Activated gamma-delta T cell (primary cell): ENCODE measurements at regions not wholly inside any gene's neighbourhood (a gene's known extent, or its start where the extent isn't known, plus 50 kb on each side); places are given as distances from the start of the nearest gene placed in this dataset.

Experiments used
- DNase-seq: peaks from one replicate; lab custom pipeline; 2025; lab: John Stamatoyannopoulos, UW

GRCh38 chr4:136301749-136302495 lies 1230.4 kb downstream of the PCDH18 start:
- no peak for DNase-seq

- no peak for DNase-seq
Observed at GRCh38 chr4:136283977-136284376, 1248.3 kb downstream of the PCDH18 start.

- DNase-seq, result no peak
Observed at GRCh38 chr4:136281889-136282288, 1250.4 kb downstream of the PCDH18 start.

GRCh38 chr4:136281307-136281706 lies 1251.0 kb downstream of the PCDH18 start:
- no peak for DNase-seq

GRCh38 chr4:136277741-136278140 lies 1254.6 kb downstream of the PCDH18 start:
- DNase-seq, result no peak

- no peak for DNase-seq
Observed at GRCh38 chr4:136246876-136247275, 1285.4 kb downstream of the PCDH18 start.

GRCh38 chr4:136241221-136241986 lies 1290.9 kb downstream of the PCDH18 start:
- DNase-seq, result no peak

- DNase-seq, result no peak
Observed at GRCh38 chr4:136227315-136227714, 1305.0 kb downstream of the PCDH18 start.

- peak; percentile 0 for DNase-seq
Observed at GRCh38 chr4:136219592-136220125, 1312.6 kb downstream of the PCDH18 start.

GRCh38 chr4:136203199-136203598 lies 1329.1 kb downstream of the PCDH18 start:
- DNase-seq, result no peak

- DNase-seq, result no peak
Observed at GRCh38 chr4:136198358-136198757, 1333.9 kb downstream of the PCDH18 start.

- no peak for DNase-seq
Observed at GRCh38 chr4:136194962-136195361, 1337.3 kb downstream of the PCDH18 start.

GRCh38 chr4:136186650-136187049 lies 1345.6 kb downstream of the PCDH18 start:
- DNase-seq, result no peak

- DNase-seq, result no peak
Observed at GRCh38 chr4:136183513-136183912, 1348.8 kb downstream of the PCDH18 start.

- DNase-seq, result no peak
Observed at GRCh38 chr4:136156947-136157346, 1375.3 kb downstream of the PCDH18 start.

- DNase-seq, result no peak
Observed at GRCh38 chr4:136150046-136150445, 1382.2 kb downstream of the PCDH18 start.

GRCh38 chr4:136136601-136137000 lies 1395.7 kb downstream of the PCDH18 start:
- no peak for DNase-seq

GRCh38 chr4:136124251-136124745 lies 1408.0 kb downstream of the PCDH18 start:
- DNase-seq, result no peak

- DNase-seq, result no peak
Observed at GRCh38 chr4:136121426-136121825, 1410.9 kb downstream of the PCDH18 start.

- no peak for DNase-seq
Observed at GRCh38 chr4:136113921-136114320, 1418.4 kb downstream of the PCDH18 start.

GRCh38 chr4:136112116-136112515 lies 1420.2 kb downstream of the PCDH18 start:
- DNase-seq, result no peak

- DNase-seq, result no peak
Observed at GRCh38 chr4:136106753-136107152, 1425.5 kb downstream of the PCDH18 start.

- no peak for DNase-seq
Observed at GRCh38 chr4:136103616-136104015, 1428.7 kb downstream of the PCDH18 start.
